ENCODE measurements at regions not wholly inside any gene's neighbourhood (a gene's known extent, or its start where the extent isn't known, plus 50 kb on each side); places are given as distances from the start of the nearest gene placed in this dataset.

DNA sequence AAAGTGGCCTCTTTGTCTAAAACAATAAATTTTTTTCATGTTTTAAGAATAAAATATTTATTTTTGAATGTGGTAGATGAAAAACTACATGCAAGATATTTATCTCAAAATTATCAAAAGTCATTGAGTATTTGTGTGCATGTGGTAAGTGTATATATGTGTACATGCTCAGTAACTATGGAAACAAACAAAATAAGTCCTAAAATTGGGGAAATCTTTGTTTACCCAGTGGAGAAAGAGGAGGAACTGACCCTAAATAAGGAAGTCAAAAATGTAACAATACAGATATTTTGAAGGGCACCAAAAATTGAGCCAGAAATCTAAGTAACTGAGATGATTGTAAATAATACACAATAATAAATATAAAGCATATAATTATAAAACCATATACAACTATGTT, 639.2 kb downstream of the MAFB start:
- Histone ChIP-seq H3K4me1 (ENCODE audit: insufficient read depth) (no peaks in the 10 kb centered on the region), H3K9me3 (no peaks in the 10 kb centered on the region), H3K27ac (no peak overlapping the region), H3K36me3 (no peaks in the 10 kb centered on the region), H3K27me3 (no peaks in the 10 kb centered on the region), H3K4me3 (no peak overlapping the region)
- intact Hi-C loops (cut with DNase I), result no loop called here
- no peak for TF ChIP-seq POLR2A (IDR thresholded peaks at IDR 0.05)
- TF ChIP-seq EP300 (IDR thresholded peaks at IDR 0.05), result no peak
- TF ChIP-seq, protein P1, sequence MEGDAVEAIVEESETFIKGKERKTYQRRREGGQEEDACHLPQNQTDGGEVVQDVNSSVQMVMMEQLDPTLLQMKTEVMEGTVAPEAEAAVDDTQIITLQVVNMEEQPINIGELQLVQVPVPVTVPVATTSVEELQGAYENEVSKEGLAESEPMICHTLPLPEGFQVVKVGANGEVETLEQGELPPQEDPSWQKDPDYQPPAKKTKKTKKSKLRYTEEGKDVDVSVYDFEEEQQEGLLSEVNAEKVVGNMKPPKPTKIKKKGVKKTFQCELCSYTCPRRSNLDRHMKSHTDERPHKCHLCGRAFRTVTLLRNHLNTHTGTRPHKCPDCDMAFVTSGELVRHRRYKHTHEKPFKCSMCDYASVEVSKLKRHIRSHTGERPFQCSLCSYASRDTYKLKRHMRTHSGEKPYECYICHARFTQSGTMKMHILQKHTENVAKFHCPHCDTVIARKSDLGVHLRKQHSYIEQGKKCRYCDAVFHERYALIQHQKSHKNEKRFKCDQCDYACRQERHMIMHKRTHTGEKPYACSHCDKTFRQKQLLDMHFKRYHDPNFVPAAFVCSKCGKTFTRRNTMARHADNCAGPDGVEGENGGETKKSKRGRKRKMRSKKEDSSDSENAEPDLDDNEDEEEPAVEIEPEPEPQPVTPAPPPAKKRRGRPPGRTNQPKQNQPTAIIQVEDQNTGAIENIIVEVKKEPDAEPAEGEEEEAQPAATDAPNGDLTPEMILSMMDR (IDR thresholded peaks at IDR 0.05), result no peak
- DNase-seq, result no peak

DNA sequence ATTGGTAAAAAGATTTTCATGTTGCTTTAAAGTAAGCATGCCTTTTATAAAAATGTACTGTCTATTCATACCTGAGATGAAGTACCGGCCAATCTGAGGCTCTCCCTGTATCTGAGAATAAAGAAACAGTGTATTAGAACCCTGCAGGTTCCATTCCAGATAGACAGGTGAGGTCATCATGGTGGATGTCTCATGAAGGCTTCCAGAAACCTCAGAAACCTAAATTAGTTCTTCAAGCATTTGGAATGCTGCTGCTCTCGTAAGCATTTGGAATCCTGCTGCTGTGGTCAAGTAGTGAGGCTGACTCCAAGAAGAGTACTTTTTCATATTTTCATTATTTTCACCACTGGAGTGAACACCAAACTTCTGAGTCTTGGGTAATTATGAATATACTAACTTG, 642.3 kb downstream of the MAFB start:
- Histone ChIP-seq H3K9me3 (no peaks in the 10 kb centered on the region), H3K4me1 (ENCODE audit: insufficient read depth) (no peaks in the 10 kb centered on the region), H3K27me3 (no peaks in the 10 kb centered on the region), H3K36me3 (no peaks in the 10 kb centered on the region), H3K4me3 (no peak overlapping the region), H3K27ac (no peak overlapping the region)
- TF ChIP-seq POLR2A (IDR thresholded peaks at IDR 0.05) (no peak), EP300 (IDR thresholded peaks at IDR 0.05) (no peak)
- TF ChIP-seq, protein P1 (IDR thresholded peaks at IDR 0.05), result no peak
- DNase-seq, result no peak
- intact Hi-C loops (cut with DNase I), result no loop called here
- WGBS, 3 donors, result 84 to 86% (median 85%) methylated on average over 2 of the region's 2 CpGs

DNA sequence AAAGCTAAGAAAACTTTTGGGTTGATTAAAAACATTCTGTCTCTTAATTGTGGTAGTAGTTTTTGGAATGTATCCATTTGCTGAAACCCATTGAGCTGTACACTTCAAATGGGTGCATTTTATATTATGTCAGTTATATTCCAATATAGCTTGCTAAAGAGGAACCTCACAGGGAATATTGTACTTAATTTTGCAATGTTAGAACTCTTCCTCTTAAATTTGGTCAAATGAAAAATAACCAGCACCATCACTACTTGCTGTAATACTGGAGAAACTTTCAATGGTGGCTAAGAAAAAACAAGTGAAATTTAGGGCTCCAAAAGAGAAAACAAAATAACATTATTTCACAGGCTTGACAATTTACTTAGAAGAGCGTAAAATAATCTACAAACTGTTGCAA, 651.5 kb downstream of the MAFB start:
- WGBS, 3 donors, result 44 to 65% (median 64%) methylated on average over 1 of the region's 1 CpG
- intact Hi-C loops (cut with DNase I), result no loop called here
- Histone ChIP-seq H3K27me3 (no peaks in the 10 kb centered on the region), H3K4me3 (no peak overlapping the region), H3K36me3 (no peaks in the 10 kb centered on the region), H3K9me3 (no peaks in the 10 kb centered on the region), H3K4me1 (ENCODE audit: insufficient read depth) (no peaks in the 10 kb centered on the region), H3K27ac (no peak overlapping the region)
- DNase-seq, result no peak
- TF ChIP-seq POLR2A (IDR thresholded peaks at IDR 0.05), result no peak
- TF ChIP-seq, protein P1 (IDR thresholded peaks at IDR 0.05), result no peak
- TF ChIP-seq EP300 (IDR thresholded peaks at IDR 0.05), result no peak

DNA sequence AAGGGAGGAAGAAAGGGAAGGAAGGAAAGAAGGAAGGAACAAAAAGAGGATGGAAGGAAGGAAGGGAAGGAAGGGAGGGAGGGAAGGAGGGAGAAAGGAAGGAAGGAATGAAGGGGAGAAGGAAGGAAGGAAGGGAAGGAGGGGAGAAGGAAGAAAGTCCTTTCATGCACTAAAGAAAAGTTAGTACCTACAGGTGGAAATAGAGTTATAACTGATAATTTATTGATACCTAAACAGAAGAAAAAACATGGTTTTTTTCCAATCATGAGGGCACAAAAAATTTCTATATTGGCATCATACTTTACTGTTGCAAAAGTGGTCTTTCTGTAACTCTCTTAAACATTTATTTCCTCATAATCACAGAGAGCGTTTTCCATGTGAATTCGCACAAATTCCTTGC, 659.4 kb downstream of the MAFB start:
- no peak overlapping the region for H3K4me3 ChIP-seq
- TF ChIP-seq, protein P1 (IDR thresholded peaks at IDR 0.05), result no peak
- TF ChIP-seq EP300 (IDR thresholded peaks at IDR 0.05) (no peak), POLR2A (IDR thresholded peaks at IDR 0.05) (no peak)
- H3K4me1 ChIP-seq (ENCODE audit: insufficient read depth), result no peaks in the 10 kb centered on the region
- no peaks in the 10 kb centered on the region for H3K36me3 ChIP-seq
- no peaks in the 10 kb centered on the region for H3K27me3 ChIP-seq
- intact Hi-C loops (cut with DNase I), result no loop called here
- WGBS, 3 donors, result 91 to 96% (median 92%) methylated on average over 2 of the region's 2 CpGs
- H3K9me3 ChIP-seq, result no peaks in the 10 kb centered on the region
- no peak overlapping the region for H3K27ac ChIP-seq
- DNase-seq, result no peak

DNA sequence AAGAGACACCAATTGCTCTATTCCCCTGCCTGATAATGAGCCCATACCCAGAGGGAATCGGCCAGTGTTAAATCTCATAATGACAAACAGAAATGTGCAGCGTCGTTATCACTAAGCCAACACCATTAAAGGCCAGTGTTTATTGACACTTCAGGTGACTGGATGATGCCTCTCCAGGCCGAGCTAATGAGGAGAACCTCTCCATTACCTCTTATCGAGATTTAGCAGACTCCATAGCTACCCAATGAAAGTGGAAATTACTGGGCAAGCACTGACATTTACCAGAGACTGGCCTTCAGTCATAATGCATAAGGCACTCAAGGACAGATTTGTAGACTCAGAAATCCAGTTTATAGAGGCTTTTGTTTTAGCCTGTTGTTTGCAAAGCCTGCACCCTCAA, 669.5 kb downstream of the MAFB start:
- DNase-seq, result no peak
- WGBS, 3 donors, result 28 to 38% (median 35%) methylated on average over 5 of the region's 5 CpGs
- Histone ChIP-seq H3K4me3 (no peak overlapping the region), H3K4me1 (ENCODE audit: insufficient read depth) (no peaks in the 10 kb centered on the region), H3K27ac (no peak overlapping the region), H3K36me3 (no peaks in the 10 kb centered on the region), H3K27me3 (no peaks in the 10 kb centered on the region), H3K9me3 (no peaks in the 10 kb centered on the region)
- TF ChIP-seq POLR2A (IDR thresholded peaks at IDR 0.05) (no peak), EP300 (IDR thresholded peaks at IDR 0.05) (no peak)
- TF ChIP-seq, protein P1 (IDR thresholded peaks at IDR 0.05), result no peak
- intact Hi-C loops (cut with DNase I), result no loop called here

Data from ovary (tissue), 7 donors.